Panc1 (cell line): ENCODE measurements at regions not wholly inside any gene's neighbourhood (a gene's known extent, or its start where the extent isn't known, plus 50 kb on each side); places are given as distances from the start of the nearest gene placed in this dataset.

Experiments
- ATAC-seq: fragments of 200-7000 bp; cut with Tn5 transposase; 2 replicates; pipeline ENCODE4 v1.9.1; 2020; ENCODE audit warnings: mild to moderate bottlenecking, moderate library complexity
- BruUV-seq: library from RNA; stranded (reverse); fragments of 400-500 nt; replicated peaks from 2 replicates; lab custom pipeline; 2021; lab: Mats Ljungman, UMichigan
- CTCF ChIA-PET: fragments of 300-600 bp; sonication (Branson Sonifier 250); formaldehyde crosslinking; loops from one replicate; lab custom pipeline; 2022; ENCODE audit warnings: antibody characterized with exemption; lab: Charles Lee
- POLR2A ChIA-PET: fragments of 300-600 bp; sonication (Branson Sonifier 250); formaldehyde crosslinking; loops from one replicate; lab custom pipeline; 2022; ENCODE audit warnings: antibody characterized with exemption; lab: Charles Lee
- DNase-seq: peaks from one replicate; pipeline ENCODE4 v3.0.0-alpha.2; 2010; ENCODE audit warnings: low read depth, low spot score
- H3K27ac ChIP-seq: 2 replicates; pipeline ENCODE4 v1.5.1; 2011; ENCODE audit warnings: mild to moderate bottlenecking, low read length, inconsistent platforms
- H3K27me3 ChIP-seq: fragments of 200-500 bp; sonication (Bioruptor generic); 2 replicates; pipeline ENCODE4 v1.6.0; 2014; ENCODE audit warnings: low read length, inconsistent platforms; ENCODE audit not compliant: control insufficient read depth, insufficient read depth
- H3K36me3 ChIP-seq: fragments of 200-500 bp; sonication (Bioruptor generic); 2 replicates; pipeline ENCODE4 v1.5.1; 2014; ENCODE audit warnings: inconsistent platforms, mild to moderate bottlenecking, low read length, moderate library complexity; ENCODE audit not compliant: control insufficient read depth, insufficient read depth
- H3K4me1 ChIP-seq: 2 replicates; pipeline ENCODE4 v1.5.1; 2011; ENCODE audit warnings: inconsistent platforms, mild to moderate bottlenecking, low read length, moderate library complexity; ENCODE audit not compliant: control insufficient read depth, insufficient read depth
- H3K4me3 ChIP-seq, 2 experiments: 2 replicates each; pipeline ENCODE4 v1.5.1; 2011 to 2012; ENCODE audit warnings: low read depth in 2 of 2, low read length in 2 of 2, mild to moderate bottlenecking in 2 of 2, inconsistent platforms in 1 of 2, moderate library complexity in 1 of 2
- H3K9me3 ChIP-seq: fragments of 200-500 bp; sonication (Bioruptor generic); 2 replicates; pipeline ENCODE4 v1.5.1; 2014; ENCODE audit warnings: low read depth, mild to moderate bottlenecking, inconsistent platforms, low read length, moderate library complexity; ENCODE audit not compliant: control insufficient read depth, insufficient read depth
- POLR2AphosphoS5 ChIP-seq: IDR thresholded peaks from 2 replicates; pipeline ENCODE4 v1.6.1; 2012; ENCODE audit warnings: mild to moderate bottlenecking, low read depth, low read length, moderate library complexity
- SIN3A ChIP-seq: IDR thresholded peaks from 2 replicates; pipeline ENCODE4 v1.6.1; 2012; ENCODE audit warnings: low read depth, mild to moderate bottlenecking, low read length, moderate library complexity, borderline replicate concordance; ENCODE audit not compliant: insufficient read depth
- TCF7L2 ChIP-seq: IDR thresholded peaks from 2 replicates; pipeline ENCODE4 v1.6.1; 2011; ENCODE audit warnings: mild to moderate bottlenecking, low read depth, low read length, inconsistent platforms
- in situ Hi-C: cut with HindIII; loops from 2 replicates; pipeline ENCODE4 v1.10.0; 2016; ENCODE audit warnings: low sequenced_read_pairs, low pct_unique_long_range_greater_than_20kb
- intact Hi-C: fragments of 100-400 bp; cut with micrococcal nuclease; formaldehyde crosslinking; loops from one replicate; pipeline ENCODE4 v1.10.0; 2022; ENCODE audit not compliant: unreplicated experiment
- TF ChIP-seq, protein P1 (sequence below), 2 experiments: IDR thresholded peaks; 2 replicates each; pipeline ENCODE4 v1.6.1; 2011 to 2012; ENCODE audit warnings: low read depth in 2 of 2, control low read depth in 1 of 2, low read length in 1 of 2, mild to moderate bottlenecking in 1 of 2, moderate library complexity in 1 of 2; ENCODE audit not compliant: insufficient read depth in 1 of 2
- TF ChIP-seq, protein P2 (sequence below): fragments of 450-650 bp; IDR thresholded peaks from 2 replicates; pipeline ENCODE4 v1.5.1; 2017; ENCODE audit warnings: mild to moderate bottlenecking

DNA sequence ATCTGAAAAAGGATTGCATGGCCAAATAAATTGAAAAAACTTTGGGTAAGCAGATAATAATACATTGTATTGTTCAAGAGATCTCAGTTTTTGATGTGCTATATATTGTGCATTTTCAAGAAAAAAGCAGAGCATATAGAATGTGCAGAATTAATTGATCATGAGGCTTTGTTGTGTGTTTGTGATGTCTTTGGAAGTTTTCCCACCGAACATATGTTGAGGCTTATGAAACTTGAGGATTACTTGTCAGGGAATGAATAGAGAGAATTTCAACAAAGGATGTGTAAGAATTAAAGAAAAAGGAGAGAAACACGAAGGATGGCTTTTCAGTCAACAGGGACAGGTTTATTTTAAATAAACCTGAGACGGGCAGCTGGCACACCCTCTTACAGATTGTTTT lies 232.5 kb upstream of the POU1F1 start:
- ChIA-PET POLR2A (no interaction called here), CTCF (no interaction called here)
- ATAC-seq (no peak), DNase-seq (no peak)
- in situ Hi-C loops (no loop called here), intact Hi-C loops (no loop called here)
- Histone ChIP-seq H3K27ac (no peak overlapping the region), H3K4me3 (no peak overlapping the region), H3K4me1 (no peaks in the 10 kb centered on the region), H3K9me3 (no peaks in the 10 kb centered on the region), H3K27me3 (no peaks in the 10 kb centered on the region), H3K36me3 (no peaks in the 10 kb centered on the region; the same call in 1 of the 2 replicates)
- no TSS peak for BruUV-seq
- TF ChIP-seq POLR2AphosphoS5 (no peak), TCF7L2 (no peak), SIN3A (no peak)
- TF ChIP-seq, protein P1, sequence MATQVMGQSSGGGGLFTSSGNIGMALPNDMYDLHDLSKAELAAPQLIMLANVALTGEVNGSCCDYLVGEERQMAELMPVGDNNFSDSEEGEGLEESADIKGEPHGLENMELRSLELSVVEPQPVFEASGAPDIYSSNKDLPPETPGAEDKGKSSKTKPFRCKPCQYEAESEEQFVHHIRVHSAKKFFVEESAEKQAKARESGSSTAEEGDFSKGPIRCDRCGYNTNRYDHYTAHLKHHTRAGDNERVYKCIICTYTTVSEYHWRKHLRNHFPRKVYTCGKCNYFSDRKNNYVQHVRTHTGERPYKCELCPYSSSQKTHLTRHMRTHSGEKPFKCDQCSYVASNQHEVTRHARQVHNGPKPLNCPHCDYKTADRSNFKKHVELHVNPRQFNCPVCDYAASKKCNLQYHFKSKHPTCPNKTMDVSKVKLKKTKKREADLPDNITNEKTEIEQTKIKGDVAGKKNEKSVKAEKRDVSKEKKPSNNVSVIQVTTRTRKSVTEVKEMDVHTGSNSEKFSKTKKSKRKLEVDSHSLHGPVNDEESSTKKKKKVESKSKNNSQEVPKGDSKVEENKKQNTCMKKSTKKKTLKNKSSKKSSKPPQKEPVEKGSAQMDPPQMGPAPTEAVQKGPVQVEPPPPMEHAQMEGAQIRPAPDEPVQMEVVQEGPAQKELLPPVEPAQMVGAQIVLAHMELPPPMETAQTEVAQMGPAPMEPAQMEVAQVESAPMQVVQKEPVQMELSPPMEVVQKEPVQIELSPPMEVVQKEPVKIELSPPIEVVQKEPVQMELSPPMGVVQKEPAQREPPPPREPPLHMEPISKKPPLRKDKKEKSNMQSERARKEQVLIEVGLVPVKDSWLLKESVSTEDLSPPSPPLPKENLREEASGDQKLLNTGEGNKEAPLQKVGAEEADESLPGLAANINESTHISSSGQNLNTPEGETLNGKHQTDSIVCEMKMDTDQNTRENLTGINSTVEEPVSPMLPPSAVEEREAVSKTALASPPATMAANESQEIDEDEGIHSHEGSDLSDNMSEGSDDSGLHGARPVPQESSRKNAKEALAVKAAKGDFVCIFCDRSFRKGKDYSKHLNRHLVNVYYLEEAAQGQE (IDR thresholded peaks at IDR 0.05; ENCODE audit: insufficient read depth in 1 of 2, low read depth in 2 of 2, low read length in 1 of 2) = no peak
- TF ChIP-seq, protein P2, sequence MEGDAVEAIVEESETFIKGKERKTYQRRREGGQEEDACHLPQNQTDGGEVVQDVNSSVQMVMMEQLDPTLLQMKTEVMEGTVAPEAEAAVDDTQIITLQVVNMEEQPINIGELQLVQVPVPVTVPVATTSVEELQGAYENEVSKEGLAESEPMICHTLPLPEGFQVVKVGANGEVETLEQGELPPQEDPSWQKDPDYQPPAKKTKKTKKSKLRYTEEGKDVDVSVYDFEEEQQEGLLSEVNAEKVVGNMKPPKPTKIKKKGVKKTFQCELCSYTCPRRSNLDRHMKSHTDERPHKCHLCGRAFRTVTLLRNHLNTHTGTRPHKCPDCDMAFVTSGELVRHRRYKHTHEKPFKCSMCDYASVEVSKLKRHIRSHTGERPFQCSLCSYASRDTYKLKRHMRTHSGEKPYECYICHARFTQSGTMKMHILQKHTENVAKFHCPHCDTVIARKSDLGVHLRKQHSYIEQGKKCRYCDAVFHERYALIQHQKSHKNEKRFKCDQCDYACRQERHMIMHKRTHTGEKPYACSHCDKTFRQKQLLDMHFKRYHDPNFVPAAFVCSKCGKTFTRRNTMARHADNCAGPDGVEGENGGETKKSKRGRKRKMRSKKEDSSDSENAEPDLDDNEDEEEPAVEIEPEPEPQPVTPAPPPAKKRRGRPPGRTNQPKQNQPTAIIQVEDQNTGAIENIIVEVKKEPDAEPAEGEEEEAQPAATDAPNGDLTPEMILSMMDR = no peak

DNA sequence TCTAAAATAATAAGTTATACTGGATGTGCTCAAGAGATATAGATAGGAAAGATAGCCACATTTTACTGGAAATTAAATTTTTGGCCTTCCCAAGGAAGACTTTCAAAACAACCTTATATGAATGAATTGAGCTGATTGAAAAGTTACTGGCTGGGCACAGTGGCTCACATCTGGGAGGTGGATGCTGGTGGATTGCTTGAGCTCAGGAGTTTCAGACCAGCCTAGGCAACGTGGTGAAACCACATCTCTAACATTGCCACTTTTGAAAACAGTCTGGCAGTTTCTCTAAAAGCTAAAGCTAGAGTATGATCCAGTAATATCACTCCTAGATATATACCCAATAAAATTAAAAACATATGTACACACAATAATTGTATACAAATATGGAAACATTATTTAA lies 231.4 kb upstream of the POU1F1 start:
- intact Hi-C loops = no loop called here
- no peaks in the 10 kb centered on the region for H3K4me1 ChIP-seq
- ChIA-PET CTCF (no interaction called here), POLR2A (no interaction called here)
- H3K27me3 ChIP-seq = no peaks in the 10 kb centered on the region
- ATAC-seq = no peak
- in situ Hi-C loops = no loop called here
- no peaks in the 10 kb centered on the region for H3K9me3 ChIP-seq
- no peak for DNase-seq
- BruUV-seq = no TSS peak
- TF ChIP-seq, protein P2 = no peak
- no peak for TF ChIP-seq SIN3A
- H3K27ac ChIP-seq = no peak overlapping the region
- no peak overlapping the region for H3K4me3 ChIP-seq
- no peaks in the 10 kb centered on the region for H3K36me3 ChIP-seq
